ENCODE measurements at regions not wholly inside any gene's neighbourhood (a gene's known extent, or its start where the extent isn't known, plus 50 kb on each side); places are given as distances from the start of the nearest gene placed in this dataset.

DNA sequence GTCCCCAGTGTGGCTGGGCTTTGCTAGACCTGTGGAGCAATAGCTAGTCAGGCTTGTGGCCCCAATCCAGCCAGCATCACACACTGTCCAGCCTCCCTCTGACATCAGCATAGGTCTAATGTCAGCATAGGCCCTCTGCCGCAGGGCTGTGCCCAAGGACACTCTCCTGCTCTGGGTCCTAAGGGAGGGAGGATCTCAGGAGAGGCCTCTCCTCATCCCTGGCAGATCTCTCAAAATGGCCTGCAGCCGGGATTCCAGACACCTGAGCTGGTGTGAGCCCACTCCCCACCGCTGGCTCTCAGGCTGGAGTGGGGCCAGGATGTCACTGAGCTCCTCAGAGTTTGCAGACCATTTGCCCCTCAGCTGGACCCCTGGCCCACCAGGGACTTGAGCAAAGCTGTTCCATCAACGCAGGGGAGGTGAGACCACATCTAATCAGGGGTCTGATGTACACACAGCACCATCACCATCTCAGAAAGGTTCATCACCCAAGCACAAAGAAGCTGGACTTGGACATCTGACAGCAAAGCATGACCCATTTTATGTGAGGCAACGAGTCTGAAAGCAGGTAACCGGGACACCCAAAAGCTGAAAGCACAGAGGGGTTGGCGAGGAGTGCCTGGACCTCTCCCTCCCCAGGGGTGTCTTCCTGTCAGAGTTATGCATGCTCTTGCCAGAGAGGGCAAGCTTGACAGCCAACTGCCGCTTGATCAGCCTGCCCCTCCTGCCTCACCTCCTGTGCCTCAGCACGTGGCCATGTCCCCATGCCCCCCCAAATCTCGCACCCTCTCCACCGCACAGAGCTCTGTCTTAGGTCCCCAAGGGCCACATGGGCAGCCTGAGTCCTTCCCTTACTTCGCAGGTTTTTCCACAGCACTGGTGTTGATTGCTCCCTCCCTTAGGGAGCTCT lies 69.7 kb upstream of the SEPTIN5 start:
- TF ChIP-seq, protein P1, sequence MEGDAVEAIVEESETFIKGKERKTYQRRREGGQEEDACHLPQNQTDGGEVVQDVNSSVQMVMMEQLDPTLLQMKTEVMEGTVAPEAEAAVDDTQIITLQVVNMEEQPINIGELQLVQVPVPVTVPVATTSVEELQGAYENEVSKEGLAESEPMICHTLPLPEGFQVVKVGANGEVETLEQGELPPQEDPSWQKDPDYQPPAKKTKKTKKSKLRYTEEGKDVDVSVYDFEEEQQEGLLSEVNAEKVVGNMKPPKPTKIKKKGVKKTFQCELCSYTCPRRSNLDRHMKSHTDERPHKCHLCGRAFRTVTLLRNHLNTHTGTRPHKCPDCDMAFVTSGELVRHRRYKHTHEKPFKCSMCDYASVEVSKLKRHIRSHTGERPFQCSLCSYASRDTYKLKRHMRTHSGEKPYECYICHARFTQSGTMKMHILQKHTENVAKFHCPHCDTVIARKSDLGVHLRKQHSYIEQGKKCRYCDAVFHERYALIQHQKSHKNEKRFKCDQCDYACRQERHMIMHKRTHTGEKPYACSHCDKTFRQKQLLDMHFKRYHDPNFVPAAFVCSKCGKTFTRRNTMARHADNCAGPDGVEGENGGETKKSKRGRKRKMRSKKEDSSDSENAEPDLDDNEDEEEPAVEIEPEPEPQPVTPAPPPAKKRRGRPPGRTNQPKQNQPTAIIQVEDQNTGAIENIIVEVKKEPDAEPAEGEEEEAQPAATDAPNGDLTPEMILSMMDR (IDR thresholded peaks at IDR 0.05) = no peak
- TF ChIP-seq POLR2A (IDR thresholded peaks at IDR 0.05) = no peak
